IMR-90 (cell line): ENCODE measurements at regions not wholly inside any gene's neighbourhood (a gene's known extent, or its start where the extent isn't known, plus 50 kb on each side); places are given as distances from the start of the nearest gene placed in this dataset.

Experiments used
- FOS ChIP-seq: fragments of 150-350 bp; IDR thresholded peaks from 2 replicates; pipeline ENCODE4 v1.6.1; 2016; ENCODE audit warnings: low read depth, low read length
- MAZ ChIP-seq: IDR thresholded peaks from 2 replicates; pipeline ENCODE4 v1.6.1; 2012; ENCODE audit warnings: low read depth, mild to moderate bottlenecking, low read length, improper control_type of control experiment, moderate library complexity, borderline replicate concordance
- NFE2L2 ChIP-seq: fragments of 150-350 bp; IDR thresholded peaks from 2 replicates; pipeline ENCODE4 v1.6.1; 2016; ENCODE audit warnings: low read depth, mild to moderate bottlenecking, low read length
- POLR2A ChIP-seq: IDR thresholded peaks from 2 replicates; pipeline ENCODE4 v1.6.1; 2012; ENCODE audit warnings: mild to moderate bottlenecking, low read depth, low read length
- RAD21 ChIP-seq: IDR thresholded peaks from 2 replicates; pipeline ENCODE4 v1.6.1; 2012; ENCODE audit warnings: low read length, improper control_type of control experiment
- RCOR1 ChIP-seq: IDR thresholded peaks from 2 replicates; pipeline ENCODE4 v1.6.1; 2012; ENCODE audit warnings: mild to moderate bottlenecking, low read length, improper control_type of control experiment; ENCODE audit not compliant: insufficient replicate concordance
- RFX5 ChIP-seq: IDR thresholded peaks from 2 replicates; pipeline ENCODE4 v1.8.0; 2012; ENCODE audit warnings: low read depth, mild to moderate bottlenecking, low read length, moderate library complexity
- SMC3 ChIP-seq: fragments of 150-350 bp; IDR thresholded peaks from 2 replicates; pipeline ENCODE4 v1.6.1; 2016; ENCODE audit warnings: low read depth, mild to moderate bottlenecking, antibody characterized with exemption, low read length, moderate library complexity
- TF ChIP-seq, protein P1 (sequence below): conservative IDR thresholded peaks from 2 replicates; pipeline ENCODE4 v1.5.1; 2012; ENCODE audit warnings: mild to moderate bottlenecking, low read depth, low read length, improper control_type of control experiment
- TF ChIP-seq, protein P2 (sequence below): fragments of 150-350 bp; IDR thresholded peaks from 2 replicates; pipeline ENCODE4 v1.6.1; 2016; ENCODE audit warnings: low read depth, mild to moderate bottlenecking, low read length, moderate library complexity, borderline replicate concordance

DNA sequence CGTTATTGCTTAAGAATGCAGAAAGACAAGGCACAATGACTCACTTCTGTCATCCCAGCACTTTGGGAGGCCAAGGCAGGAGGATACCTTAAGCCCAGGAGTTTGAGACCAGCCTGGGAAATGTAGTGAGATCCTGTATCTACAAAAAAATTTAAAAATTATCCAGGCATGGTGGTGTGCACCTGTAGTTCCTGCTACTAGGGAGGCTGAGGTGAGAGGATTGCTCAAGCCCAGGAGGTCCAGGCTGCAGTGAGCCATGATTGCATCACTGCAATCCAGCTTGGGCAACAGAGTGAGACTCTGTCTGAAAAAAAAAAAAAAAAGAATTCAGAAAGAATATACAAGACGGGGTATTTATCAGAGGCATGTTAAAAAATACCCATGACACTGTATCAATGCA, 182.0 kb upstream of the SPOPL start:
- TF ChIP-seq, protein P1, sequence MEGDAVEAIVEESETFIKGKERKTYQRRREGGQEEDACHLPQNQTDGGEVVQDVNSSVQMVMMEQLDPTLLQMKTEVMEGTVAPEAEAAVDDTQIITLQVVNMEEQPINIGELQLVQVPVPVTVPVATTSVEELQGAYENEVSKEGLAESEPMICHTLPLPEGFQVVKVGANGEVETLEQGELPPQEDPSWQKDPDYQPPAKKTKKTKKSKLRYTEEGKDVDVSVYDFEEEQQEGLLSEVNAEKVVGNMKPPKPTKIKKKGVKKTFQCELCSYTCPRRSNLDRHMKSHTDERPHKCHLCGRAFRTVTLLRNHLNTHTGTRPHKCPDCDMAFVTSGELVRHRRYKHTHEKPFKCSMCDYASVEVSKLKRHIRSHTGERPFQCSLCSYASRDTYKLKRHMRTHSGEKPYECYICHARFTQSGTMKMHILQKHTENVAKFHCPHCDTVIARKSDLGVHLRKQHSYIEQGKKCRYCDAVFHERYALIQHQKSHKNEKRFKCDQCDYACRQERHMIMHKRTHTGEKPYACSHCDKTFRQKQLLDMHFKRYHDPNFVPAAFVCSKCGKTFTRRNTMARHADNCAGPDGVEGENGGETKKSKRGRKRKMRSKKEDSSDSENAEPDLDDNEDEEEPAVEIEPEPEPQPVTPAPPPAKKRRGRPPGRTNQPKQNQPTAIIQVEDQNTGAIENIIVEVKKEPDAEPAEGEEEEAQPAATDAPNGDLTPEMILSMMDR, result no peak
- TF ChIP-seq SMC3, result no peak
- TF ChIP-seq, protein P2, sequence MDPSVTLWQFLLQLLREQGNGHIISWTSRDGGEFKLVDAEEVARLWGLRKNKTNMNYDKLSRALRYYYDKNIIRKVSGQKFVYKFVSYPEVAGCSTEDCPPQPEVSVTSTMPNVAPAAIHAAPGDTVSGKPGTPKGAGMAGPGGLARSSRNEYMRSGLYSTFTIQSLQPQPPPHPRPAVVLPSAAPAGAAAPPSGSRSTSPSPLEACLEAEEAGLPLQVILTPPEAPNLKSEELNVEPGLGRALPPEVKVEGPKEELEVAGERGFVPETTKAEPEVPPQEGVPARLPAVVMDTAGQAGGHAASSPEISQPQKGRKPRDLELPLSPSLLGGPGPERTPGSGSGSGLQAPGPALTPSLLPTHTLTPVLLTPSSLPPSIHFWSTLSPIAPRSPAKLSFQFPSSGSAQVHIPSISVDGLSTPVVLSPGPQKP, result no peak
- no peak for TF ChIP-seq POLR2A
- no peak for TF ChIP-seq RAD21
- TF ChIP-seq FOS, result no peak
- no peak for TF ChIP-seq RFX5
- TF ChIP-seq RCOR1, result no peak
- TF ChIP-seq MAZ, result no peak
- TF ChIP-seq NFE2L2, result no peak
